WTC11 (cell line): ENCODE measurements at regions not wholly inside any gene's neighbourhood (a gene's known extent, or its start where the extent isn't known, plus 50 kb on each side); places are given as distances from the start of the nearest gene placed in this dataset.

ENCODE experiments used
- ATAC-seq: fragments of 200-7000 bp; cut with Tn5 transposase; 2 replicates; pipeline ENCODE4 v1.10.0; 2021; ENCODE audit warnings: mild to moderate bottlenecking, moderate library complexity
- CTCF ChIA-PET: fragments of 300-600 bp; sonication (Branson Sonifier 250); formaldehyde crosslinking; loops from one replicate; lab custom pipeline; 2021; ENCODE audit warnings: antibody characterized with exemption; lab: Charles Lee
- POLR2A ChIA-PET: fragments of 350-600 bp; sonication (Branson Sonifier 250); formaldehyde crosslinking; loops from one replicate; lab custom pipeline; 2021; ENCODE audit warnings: antibody characterized with exemption; lab: Charles Lee
- DNase-seq: peaks from one replicate; pipeline ENCODE4 v3.0.0; 2021; ENCODE audit warnings: low spot score
- H3K27ac Mint-ChIP-seq: 2 replicates; pipeline ENCODE4 v1.8.0; 2021; ENCODE audit warnings: mixed read lengths
- H3K27me3 Mint-ChIP-seq: 2 replicates; pipeline ENCODE4 v1.8.0; 2021; ENCODE audit warnings: low read depth, mild to moderate bottlenecking, moderate library complexity, mixed read lengths
- H3K36me3 Mint-ChIP-seq: 2 replicates; pipeline ENCODE4 v1.8.0; 2021; ENCODE audit warnings: mixed read lengths
- H3K4me1 Mint-ChIP-seq: 2 replicates; pipeline ENCODE4 v1.8.0; 2022; ENCODE audit warnings: mixed read lengths
- H3K4me3 Mint-ChIP-seq: 2 replicates; pipeline ENCODE4 v1.8.0; 2021; ENCODE audit warnings: mild to moderate bottlenecking, moderate library complexity, mixed read lengths
- H3K9me3 Mint-ChIP-seq: 2 replicates; pipeline ENCODE4 v1.8.0; 2021; ENCODE audit warnings: mixed read lengths
- CREM ChIP-seq: sonication (generic); formaldehyde crosslinking; IDR thresholded peaks from 2 replicates; pipeline ENCODE4 v1.8.1; 2022; ENCODE audit warnings: mild to moderate bottlenecking, missing genetic modification reagents, moderate library complexity
- FOXJ3 ChIP-seq: sonication (generic); formaldehyde crosslinking; IDR thresholded peaks from 2 replicates; pipeline ENCODE4 v1.9.0; 2021; ENCODE audit warnings: missing genetic modification reagents, mild to moderate bottlenecking, borderline replicate concordance
- GABPB1 ChIP-seq: sonication (generic); formaldehyde crosslinking; IDR thresholded peaks from 2 replicates; pipeline ENCODE4 v1.8.1; 2023; ENCODE audit warnings: mild to moderate bottlenecking, missing genetic modification reagents
- IRF2 ChIP-seq: sonication (generic); formaldehyde crosslinking; IDR thresholded peaks from 2 replicates; pipeline ENCODE4 v1.8.0; 2022; ENCODE audit warnings: low read depth, missing genetic modification reagents, borderline replicate concordance
- JUN ChIP-seq: sonication (generic); formaldehyde crosslinking; IDR thresholded peaks from 2 replicates; pipeline ENCODE4 v1.8.0; 2023; ENCODE audit warnings: mild to moderate bottlenecking, missing genetic modification reagents
- NFE2L1 ChIP-seq: sonication (generic); formaldehyde crosslinking; IDR thresholded peaks from 2 replicates; pipeline ENCODE4 v1.8.1; 2023; ENCODE audit warnings: missing genetic modification reagents
- PREB ChIP-seq: sonication (generic); formaldehyde crosslinking; IDR thresholded peaks from 2 replicates; pipeline ENCODE4 v1.8.1; 2022; ENCODE audit warnings: mild to moderate bottlenecking, missing genetic modification reagents, moderate library complexity, borderline replicate concordance
- TEAD1 ChIP-seq: sonication (generic); formaldehyde crosslinking; IDR thresholded peaks from 2 replicates; pipeline ENCODE4 v1.8.0; 2022; ENCODE audit warnings: mild to moderate bottlenecking, missing genetic modification reagents
- ZNF121 ChIP-seq: sonication (generic); formaldehyde crosslinking; IDR thresholded peaks from 2 replicates; pipeline ENCODE4 v1.8.0; 2023; ENCODE audit warnings: missing genetic modification reagents
- ZNF138 ChIP-seq: sonication (generic); formaldehyde crosslinking; conservative IDR thresholded peaks from 2 replicates; pipeline ENCODE4 v1.8.1; 2022; ENCODE audit warnings: mild to moderate bottlenecking, moderate library complexity, missing genetic modification reagents
- ZNF219 ChIP-seq: sonication (generic); formaldehyde crosslinking; IDR thresholded peaks from 2 replicates; pipeline ENCODE4 v1.8.0; 2023; ENCODE audit warnings: missing genetic modification reagents, mild to moderate bottlenecking, borderline replicate concordance
- TF ChIP-seq, protein P1 (sequence below): sonication (generic); formaldehyde crosslinking; IDR thresholded peaks from 2 replicates; pipeline ENCODE4 v1.8.1; 2023; ENCODE audit warnings: mild to moderate bottlenecking, missing genetic modification reagents
- TF ChIP-seq, protein P2 (sequence below): sonication (generic); formaldehyde crosslinking; conservative IDR thresholded peaks from 2 replicates; pipeline ENCODE4 v1.8.1; 2022; ENCODE audit warnings: mild to moderate bottlenecking, missing genetic modification reagents
- TF ChIP-seq, protein P3 (sequence below): sonication (generic); formaldehyde crosslinking; IDR thresholded peaks from 2 replicates; pipeline ENCODE4 v1.8.1; 2022; ENCODE audit warnings: missing genetic modification reagents, borderline replicate concordance

GRCh38 chr5:15008476-15008875 is 136.9 kb upstream of the ANKH start:
- H3K27me3 Mint-ChIP-seq, result no peaks in the 10 kb centered on the region; the same call in 1 of the 2 replicates
- H3K27ac Mint-ChIP-seq, result no peak overlapping the region
- POLR2A ChIA-PET, result no interaction called here

GRCh38 chr5:15007646-15008045 is 136.1 kb upstream of the ANKH start:
- ChIA-PET CTCF (no interaction called here), POLR2A (no interaction called here)
- TF ChIP-seq, protein P1, sequence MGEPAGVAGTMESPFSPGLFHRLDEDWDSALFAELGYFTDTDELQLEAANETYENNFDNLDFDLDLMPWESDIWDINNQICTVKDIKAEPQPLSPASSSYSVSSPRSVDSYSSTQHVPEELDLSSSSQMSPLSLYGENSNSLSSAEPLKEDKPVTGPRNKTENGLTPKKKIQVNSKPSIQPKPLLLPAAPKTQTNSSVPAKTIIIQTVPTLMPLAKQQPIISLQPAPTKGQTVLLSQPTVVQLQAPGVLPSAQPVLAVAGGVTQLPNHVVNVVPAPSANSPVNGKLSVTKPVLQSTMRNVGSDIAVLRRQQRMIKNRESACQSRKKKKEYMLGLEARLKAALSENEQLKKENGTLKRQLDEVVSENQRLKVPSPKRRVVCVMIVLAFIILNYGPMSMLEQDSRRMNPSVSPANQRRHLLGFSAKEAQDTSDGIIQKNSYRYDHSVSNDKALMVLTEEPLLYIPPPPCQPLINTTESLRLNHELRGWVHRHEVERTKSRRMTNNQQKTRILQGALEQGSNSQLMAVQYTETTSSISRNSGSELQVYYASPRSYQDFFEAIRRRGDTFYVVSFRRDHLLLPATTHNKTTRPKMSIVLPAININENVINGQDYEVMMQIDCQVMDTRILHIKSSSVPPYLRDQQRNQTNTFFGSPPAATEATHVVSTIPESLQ, result no peak
- TF ChIP-seq, protein P2, sequence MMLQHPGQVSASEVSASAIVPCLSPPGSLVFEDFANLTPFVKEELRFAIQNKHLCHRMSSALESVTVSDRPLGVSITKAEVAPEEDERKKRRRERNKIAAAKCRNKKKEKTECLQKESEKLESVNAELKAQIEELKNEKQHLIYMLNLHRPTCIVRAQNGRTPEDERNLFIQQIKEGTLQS, result no peak
- TF ChIP-seq TEAD1 (CRISPR knock-in tag) (no peak), ZNF219 (CRISPR knock-in tag) (no peak), CREM (CRISPR knock-in tag) (no peak)
- TF ChIP-seq, protein P3, sequence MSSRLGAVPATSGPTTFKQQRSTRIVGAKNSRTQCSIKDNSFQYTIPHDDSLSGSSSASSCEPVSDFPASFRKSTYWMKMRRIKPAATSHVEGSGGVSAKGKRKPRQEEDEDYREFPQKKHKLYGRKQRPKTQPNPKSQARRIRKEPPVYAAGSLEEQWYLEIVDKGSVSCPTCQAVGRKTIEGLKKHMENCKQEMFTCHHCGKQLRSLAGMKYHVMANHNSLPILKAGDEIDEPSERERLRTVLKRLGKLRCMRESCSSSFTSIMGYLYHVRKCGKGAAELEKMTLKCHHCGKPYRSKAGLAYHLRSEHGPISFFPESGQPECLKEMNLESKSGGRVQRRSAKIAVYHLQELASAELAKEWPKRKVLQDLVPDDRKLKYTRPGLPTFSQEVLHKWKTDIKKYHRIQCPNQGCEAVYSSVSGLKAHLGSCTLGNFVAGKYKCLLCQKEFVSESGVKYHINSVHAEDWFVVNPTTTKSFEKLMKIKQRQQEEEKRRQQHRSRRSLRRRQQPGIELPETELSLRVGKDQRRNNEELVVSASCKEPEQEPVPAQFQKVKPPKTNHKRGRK, result no peak
- TF ChIP-seq, all 79 proteins: peak for 0
- Mint-ChIP-seq H3K4me3 (no peak overlapping the region), H3K9me3 (no peaks in the 10 kb centered on the region), H3K36me3 (no peaks in the 10 kb centered on the region), H3K27me3 (no peaks in the 10 kb centered on the region; the same call in 1 of the 2 replicates), H3K27ac (no peak overlapping the region), H3K4me1 (peaks cover 12% of the 10 kb centered on the region)
- DNase-seq (no peak), ATAC-seq (no peak)

More at GRCh38 chr5:15008476-15008875, 136.9 kb upstream of the ANKH start:
- TF ChIP-seq GABPB1, result peak; percentile 99
- TF ChIP-seq JUN (CRISPR knock-in tag), result no peak
- peak; percentile 71 for TF ChIP-seq ZNF121 (CRISPR knock-in tag)
- Mint-ChIP-seq H3K4me1 (peaks cover 13% of the 10 kb centered on the region), H3K36me3 (no peaks in the 10 kb centered on the region), H3K9me3 (no peaks in the 10 kb centered on the region), H3K4me3 (no peak overlapping the region)
- CTCF ChIA-PET, result interaction anchor here (0.8 kb wide), 1 partner anchor 323 kb away, joined by 5 read pairs; no protein-coding TSS in a partner anchor
- ATAC-seq, result peak; percentile 78
- DNase-seq, result peak; percentile 36

DNA sequence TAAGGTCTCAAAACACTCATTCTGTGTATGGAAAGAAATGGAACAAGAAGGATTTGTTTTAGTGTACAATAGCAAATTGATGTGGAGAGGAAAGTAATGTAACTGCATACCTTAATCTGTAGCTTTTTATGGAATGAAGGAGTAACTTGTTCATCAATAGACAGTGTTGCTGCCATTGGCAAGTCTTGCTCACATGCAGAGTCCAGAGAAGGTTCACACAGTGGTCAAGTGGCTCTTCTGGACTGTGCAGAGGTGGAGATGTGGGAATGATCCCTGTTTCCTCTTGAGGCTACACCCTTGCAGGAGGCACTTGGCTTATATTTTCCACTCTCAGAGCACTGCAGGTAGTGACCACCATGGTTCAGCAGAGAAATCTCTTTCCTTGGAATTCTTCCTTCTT is 132.9 kb upstream of the ANKH start:
- CTCF ChIA-PET, result interaction anchor here (0.6 to 3.4 kb wide), 13 partner anchors 11 to 319 kb away, joined by 3 to 52 read pairs (median 4); no protein-coding TSS in a partner anchor
- Mint-ChIP-seq H3K4me3 (no peak overlapping the region), H3K4me1 (peaks cover 12% of the 10 kb centered on the region), H3K27ac (no peak overlapping the region), H3K27me3 (no peaks in the 10 kb centered on the region; the same call in 1 of the 2 replicates), H3K9me3 (peaks cover 2% of the 10 kb centered on the region), H3K36me3 (peaks cover 1% of the 10 kb centered on the region)
- POLR2A ChIA-PET, result no interaction called here
- DNase-seq (no peak), ATAC-seq (no peak)
- TF ChIP-seq NFE2L1 (no peak), IRF2 (CRISPR knock-in tag) (no peak), ZNF138 (no peak), PREB (no peak), GABPB1 (no peak), FOXJ3 (CRISPR knock-in tag) (no peak)
- TF ChIP-seq, protein P3, result no peak
- TF ChIP-seq, all 79 proteins: peak for 0
